Fibroblast of gingiva (primary cell): ENCODE measurements at regions not wholly inside any gene's neighbourhood (a gene's known extent, or its start where the extent isn't known, plus 50 kb on each side); places are given as distances from the start of the nearest gene placed in this dataset.
"Not testable (repeated sequence)": the region's sequence is repeated elsewhere in the genome, so short reads cannot be mapped to it uniquely, and the experiment has no call there.

Experiments used
- DNase-seq: peaks from one replicate; pipeline ENCODE4 v3.0.0-alpha.2; 2011; ENCODE audit warnings: low read depth

- peak; percentile 93 for DNase-seq
These were observed 97.2 kb downstream of the NOG start for GRCh38 chr17:56690441-56691291.

GRCh38 chr17:56694825-56695224 is 101.3 kb downstream of the NOG start:
- peak; percentile 28 for DNase-seq

- DNase-seq = no peak
These were observed 103.7 kb downstream of the NOG start for GRCh38 chr17:56697190-56697589.

- DNase-seq = peak; percentile 91
These were observed 105.8 kb downstream of the NOG start for GRCh38 chr17:56699186-56699894.

GRCh38 chr17:56700919-56701420 is 107.5 kb downstream of the NOG start:
- no peak for DNase-seq

GRCh38 chr17:56707312-56708219 is 114.1 kb downstream of the NOG start:
- DNase-seq = no peak

GRCh38 chr17:56708220-56708558 is 114.7 kb downstream of the NOG start:
- no peak for DNase-seq

- DNase-seq = no peak
These were observed 115.3 kb downstream of the NOG start for GRCh38 chr17:56708670-56709410.

GRCh38 chr17:56710986-56711385 is 117.5 kb downstream of the NOG start:
- no peak for DNase-seq

- peak; percentile 69 for DNase-seq
These were observed 117.9 kb downstream of the C17orf67 start for GRCh38 chr17:56715613-56716357.

GRCh38 chr17:56717471-56717870 is 116.2 kb downstream of the C17orf67 start:
- no peak for DNase-seq

GRCh38 chr17:56718515-56718914 is 115.2 kb downstream of the C17orf67 start:
- DNase-seq = no peak

GRCh38 chr17:56723421-56723820 is 110.3 kb downstream of the C17orf67 start:
- no peak for DNase-seq

GRCh38 chr17:56724664-56725063 is 109.1 kb downstream of the C17orf67 start:
- no peak for DNase-seq

- no peak for DNase-seq
These were observed 108.6 kb downstream of the C17orf67 start for GRCh38 chr17:56725144-56725543.

GRCh38 chr17:56727876-56728617 is 105.7 kb downstream of the C17orf67 start:
- DNase-seq = no peak

GRCh38 chr17:56731096-56731495 is 102.6 kb downstream of the C17orf67 start:
- DNase-seq = not testable (repeated sequence)

- DNase-seq = no peak
These were observed 99.9 kb downstream of the C17orf67 start for GRCh38 chr17:56733833-56734232.

- DNase-seq = no peak
These were observed 97.9 kb downstream of the C17orf67 start for GRCh38 chr17:56735842-56736241.
